ENCODE measurements at regions not wholly inside any gene's neighbourhood (a gene's known extent, or its start where the extent isn't known, plus 50 kb on each side); places are given as distances from the start of the nearest gene placed in this dataset.

GRCh38 chr9:18109675-18110074 lies 364.3 kb upstream of the ADAMTSL1 start:
- TF ChIP-seq GABPA (IDR thresholded peaks at IDR 0.05; ENCODE audit: low read depth): no peak
- no peak for TF ChIP-seq YY1 (IDR thresholded peaks at IDR 0.05; ENCODE audit: low read depth, low read length)
- TF ChIP-seq CTCF (IDR thresholded peaks at IDR 0.05 in 2 of 3, conservative IDR thresholded peaks at IDR 0.05 in 1 of 3; ENCODE audit: control insufficient read depth in 2 of 3, extremely low read depth in 1 of 3, insufficient read depth in 1 of 3, low read depth in 3 of 3, low read length in 3 of 3): no peak
- TF ChIP-seq MAX (IDR thresholded peaks at IDR 0.05; ENCODE audit: low read depth, low read length): no peak
- no peak for TF ChIP-seq ZBTB33 (IDR thresholded peaks at IDR 0.05)
- no peak for TF ChIP-seq ASH2L (IDR thresholded peaks at IDR 0.05; ENCODE audit: borderline replicate concordance, low read depth)
- TF ChIP-seq TAF1 (IDR thresholded peaks at IDR 0.05; ENCODE audit: borderline replicate concordance, low read depth, low read length): no peak
- TF ChIP-seq CREM (IDR thresholded peaks at IDR 0.05; ENCODE audit: low read depth): no peak
- TF ChIP-seq POLR2A (IDR thresholded peaks at IDR 0.05; ENCODE audit: low read depth, low read length): no peak
- no peak for TF ChIP-seq EZH2 (IDR thresholded peaks at IDR 0.05; ENCODE audit: borderline replicate concordance, control insufficient read depth, low read depth, low read length)
